ENCODE measurements at regions not wholly inside any gene's neighbourhood (a gene's known extent, or its start where the extent isn't known, plus 50 kb on each side); places are given as distances from the start of the nearest gene placed in this dataset.

- TF ChIP-seq USF2 (IDR thresholded peaks at IDR 0.05; ENCODE audit: low read length): no peak
These were observed 357.0 kb upstream of the FSIP2 start (continued) for GRCh38 chr2:185381631-185382030.

All from H1 (cell line).